Fibroblast of skin of left quadriceps (primary cell): ENCODE measurements at regions not wholly inside any gene's neighbourhood (a gene's known extent, or its start where the extent isn't known, plus 50 kb on each side); places are given as distances from the start of the nearest gene placed in this dataset.

Experiments
- DNase-seq, 2 experiments: peaks; one replicate each; pipeline ENCODE4 v3.0.0-alpha.2; 2013; ENCODE audit warnings: low read depth in 2 of 2

DNA sequence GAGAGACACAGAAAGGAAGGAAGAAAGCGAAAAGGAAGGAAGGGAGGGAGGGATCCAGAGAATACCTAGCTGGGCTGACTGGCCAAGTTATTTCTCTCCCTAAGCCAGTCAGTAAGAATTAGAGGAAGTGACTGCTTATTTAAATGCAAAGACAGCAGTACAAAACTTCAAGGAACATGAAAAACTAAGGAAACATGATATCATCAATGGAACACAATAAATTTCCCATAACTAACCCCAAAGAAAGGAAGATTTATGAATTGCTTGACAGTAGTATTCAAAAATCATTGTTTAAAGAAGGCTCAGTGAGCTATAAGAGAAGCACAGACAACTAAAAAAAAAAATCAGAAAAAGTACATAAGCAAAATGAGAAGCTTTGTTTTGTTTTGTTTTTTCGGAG, 252.3 kb upstream of the SASH1 start:
- no peak for DNase-seq

- DNase-seq: no peak
Measured at GRCh38 chr6:148091394-148091793, 251.2 kb upstream of the SASH1 start.

DNA sequence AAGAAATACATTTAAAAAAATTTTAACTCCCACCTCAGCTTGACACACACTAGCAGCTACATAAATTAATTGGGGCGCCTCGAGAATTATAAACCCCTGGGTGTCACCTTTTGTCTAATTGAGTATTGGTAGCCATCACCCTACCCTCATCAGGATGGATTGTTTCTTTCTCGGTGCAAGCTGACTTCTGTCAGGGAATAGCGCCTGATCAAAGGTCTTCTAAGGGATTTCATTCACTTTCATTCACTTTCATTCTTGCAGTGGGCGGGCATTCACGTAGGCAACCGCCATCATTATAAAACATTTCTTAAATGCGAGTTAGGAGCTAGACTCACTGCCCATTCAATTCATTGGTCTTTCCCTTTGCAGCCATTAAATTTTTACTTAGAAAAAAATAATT, 239.2 kb upstream of the SASH1 start:
- DNase-seq: no peak

DNA sequence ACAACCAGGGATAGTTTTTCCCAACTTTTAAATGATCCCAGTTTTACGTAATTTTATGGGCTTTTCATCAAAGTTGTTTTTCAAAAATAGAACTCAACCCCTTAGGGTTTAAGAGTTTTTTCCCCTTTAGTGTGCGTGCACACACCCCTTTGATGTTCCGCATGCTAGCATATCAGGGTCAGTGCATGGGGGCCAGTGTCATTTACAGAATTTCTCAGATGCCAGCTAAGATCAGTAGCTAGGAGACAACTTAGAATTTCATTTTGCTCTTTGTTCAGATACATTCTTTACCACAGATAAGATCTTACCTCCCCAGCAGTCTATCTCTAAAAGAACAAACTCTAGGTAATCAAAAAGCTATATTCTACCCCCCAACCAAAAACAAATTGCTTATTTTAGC, 238.5 kb upstream of the SASH1 start:
- DNase-seq: no peak

- no peak for DNase-seq
Measured at GRCh38 chr6:148105695-148106094, 236.9 kb upstream of the SASH1 start.

DNA sequence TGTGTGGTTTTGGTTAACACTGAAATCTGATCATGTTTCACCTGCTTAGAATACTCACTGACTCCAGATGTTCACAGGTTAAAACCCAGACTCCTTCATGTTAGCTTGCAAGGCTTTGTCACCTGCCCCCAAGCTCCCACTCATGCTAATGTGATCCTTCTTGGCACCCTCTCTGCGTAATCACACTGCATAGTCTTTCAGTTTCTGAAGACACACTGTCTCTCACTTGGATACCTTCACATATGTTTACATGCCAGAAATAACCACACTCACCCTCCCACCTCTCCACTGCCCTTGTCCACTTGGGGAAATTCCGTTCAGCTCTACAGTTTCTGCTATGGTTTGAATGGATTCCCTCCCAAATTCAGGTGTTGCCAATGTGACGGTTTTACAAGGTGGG, 234.7 kb upstream of the SASH1 start:
- no peak for DNase-seq

DNA sequence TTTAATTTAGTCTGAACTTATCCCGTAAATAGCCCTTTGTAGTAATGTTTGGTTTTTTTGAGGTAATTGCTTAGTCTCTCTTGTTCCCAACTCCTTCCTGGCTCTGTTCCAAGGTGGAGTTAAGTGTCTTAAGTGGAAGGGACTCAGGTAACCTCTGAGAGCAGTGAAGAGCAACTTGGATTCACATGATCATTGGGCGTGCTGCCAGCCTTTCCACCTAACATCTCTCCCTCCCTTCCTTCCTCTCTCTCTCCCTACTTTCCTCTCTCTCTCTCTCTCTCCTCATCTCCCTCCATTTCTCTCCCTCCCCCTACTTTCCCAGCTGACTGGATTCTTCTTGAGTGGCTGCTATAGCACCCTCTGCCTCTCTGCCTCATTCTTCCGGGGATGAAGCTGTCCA, 232.9 kb upstream of the SASH1 start:
- no peak for DNase-seq

DNA sequence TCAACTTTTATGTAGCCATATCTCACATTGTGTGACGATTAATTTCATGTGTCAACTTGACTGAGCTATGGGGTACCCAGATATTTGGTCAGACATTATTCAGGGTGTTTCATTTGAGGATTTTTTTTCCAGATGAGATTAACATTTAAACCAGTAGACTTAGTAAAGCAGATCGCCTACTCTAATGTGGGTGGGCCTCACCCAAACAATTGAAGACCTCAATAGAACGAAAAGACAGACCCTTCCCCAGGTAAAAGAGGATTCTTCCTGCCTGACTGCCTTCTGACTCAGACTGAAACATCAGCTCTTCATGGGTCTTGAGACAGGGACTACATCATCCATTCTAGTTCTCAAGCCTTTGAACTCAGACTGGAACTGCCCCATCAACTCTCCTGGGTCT, 231.7 kb upstream of the SASH1 start:
- no peak for DNase-seq

GRCh38 chr6:148112851-148113319, 229.8 kb upstream of the SASH1 start:
- DNase-seq: no peak

DNA sequence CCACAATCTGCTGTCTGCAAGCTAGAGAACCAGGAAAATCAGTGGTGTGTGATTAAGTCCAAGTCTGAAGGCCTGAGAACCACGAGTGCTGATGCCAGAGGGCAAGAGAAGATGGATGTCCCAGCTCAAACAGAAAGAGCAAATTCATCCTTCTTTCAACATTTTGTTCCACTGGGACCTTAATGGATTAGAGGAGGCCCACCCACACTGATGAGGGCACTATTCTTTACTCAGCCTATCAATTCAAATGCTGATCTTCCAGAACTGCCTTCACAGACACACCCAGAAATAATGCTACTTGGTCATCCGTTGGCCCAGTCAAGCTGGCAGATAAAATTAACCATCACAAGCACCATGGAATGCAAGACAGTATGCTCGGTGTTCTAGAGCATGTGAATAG, 226.6 kb upstream of the SASH1 start:
- no peak for DNase-seq

GRCh38 chr6:148118244-148118643, 224.4 kb upstream of the SASH1 start:
- DNase-seq: no peak

DNA sequence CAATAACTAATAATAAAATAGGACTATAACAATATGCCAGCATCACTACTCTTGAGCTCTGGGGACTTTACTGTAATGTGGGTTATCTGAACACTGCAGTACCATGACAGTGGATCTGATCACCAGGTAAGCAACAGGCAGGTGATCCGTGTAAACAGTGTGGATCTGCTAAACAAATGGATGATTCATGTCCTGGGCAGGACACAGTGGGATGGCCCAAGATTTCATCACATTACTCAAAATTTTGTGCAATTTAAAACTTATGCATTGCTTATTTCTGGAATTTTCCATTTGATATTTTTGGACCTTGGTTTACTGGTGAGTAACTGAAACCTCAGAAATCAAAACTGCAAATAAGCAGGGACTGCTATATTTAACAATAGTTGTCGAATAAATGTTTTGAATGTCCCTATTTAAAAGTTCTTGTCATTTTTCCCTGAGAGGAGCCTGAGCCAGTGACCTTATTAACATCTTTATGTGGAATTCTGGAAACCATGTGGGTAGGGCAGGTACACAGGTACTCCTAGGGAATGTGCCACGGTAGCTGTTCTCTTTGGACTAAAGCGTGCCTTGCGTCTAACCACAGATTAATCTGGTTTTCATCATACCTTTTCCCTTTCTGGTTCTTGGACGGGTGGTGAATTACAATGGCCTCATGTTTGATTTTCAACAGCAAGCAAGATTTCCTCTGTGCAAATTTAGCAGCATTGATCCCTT, 214.5 kb upstream of the SASH1 start:
- no peak for DNase-seq

DNA sequence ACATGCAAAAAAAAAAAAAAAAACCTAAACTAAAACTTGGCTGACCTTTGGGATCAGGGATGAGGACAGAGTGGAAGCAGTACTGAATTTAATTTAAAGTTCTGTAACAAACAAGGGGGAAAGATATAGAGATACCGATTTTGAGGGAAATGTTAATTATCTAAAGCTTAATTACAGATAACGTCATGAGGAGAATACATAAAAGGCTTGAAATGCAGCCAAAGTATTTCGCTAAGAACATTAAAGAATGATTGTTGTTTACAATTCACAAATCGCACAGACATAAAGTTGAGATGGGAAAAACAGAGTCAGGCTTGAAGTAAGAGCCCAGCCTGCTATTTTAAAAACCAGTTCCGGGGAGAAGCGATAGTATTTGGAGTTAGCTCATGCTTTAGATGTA, 208.0 kb upstream of the SASH1 start:
- no peak for DNase-seq

DNA sequence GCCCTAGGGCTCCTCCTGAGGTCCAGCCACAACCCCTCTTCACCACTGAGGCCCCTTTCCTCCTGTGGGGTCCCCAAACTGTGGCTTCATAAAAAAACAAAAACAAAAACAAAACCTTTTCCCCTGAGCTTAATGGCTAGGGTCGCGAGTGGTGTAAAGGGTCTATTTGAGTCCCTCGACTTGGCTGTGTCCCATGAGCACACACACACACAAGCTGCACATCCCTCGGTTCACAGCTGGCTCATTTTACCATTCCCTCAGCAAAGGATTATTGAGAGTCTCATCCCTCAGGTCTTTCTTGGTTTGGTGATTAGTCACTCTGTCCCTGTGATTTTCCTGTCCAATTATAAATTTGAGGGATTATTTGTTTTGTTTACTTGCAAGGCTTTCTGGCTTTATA, 206.1 kb upstream of the SASH1 start:
- no peak for DNase-seq

DNA sequence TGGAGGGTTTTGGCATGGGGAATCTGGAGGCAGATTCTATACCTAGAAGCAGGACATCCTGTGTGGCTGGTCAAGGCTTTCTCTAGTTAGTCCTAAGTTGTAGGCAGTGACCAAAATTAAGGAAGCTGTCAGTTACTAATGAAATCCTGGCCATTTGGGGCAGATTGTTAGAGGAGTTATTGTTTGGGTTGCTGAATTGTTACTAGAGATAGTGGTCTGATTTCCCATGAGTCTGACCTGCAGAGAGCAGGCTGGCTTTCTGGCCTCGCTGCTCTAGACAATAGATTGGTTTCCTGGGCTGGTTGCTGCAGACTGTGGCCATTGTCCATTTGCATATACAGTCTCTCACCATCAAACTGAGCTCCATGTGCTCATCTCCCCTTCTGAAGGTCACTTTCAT, 205.0 kb upstream of the SASH1 start:
- no peak for DNase-seq

DNA sequence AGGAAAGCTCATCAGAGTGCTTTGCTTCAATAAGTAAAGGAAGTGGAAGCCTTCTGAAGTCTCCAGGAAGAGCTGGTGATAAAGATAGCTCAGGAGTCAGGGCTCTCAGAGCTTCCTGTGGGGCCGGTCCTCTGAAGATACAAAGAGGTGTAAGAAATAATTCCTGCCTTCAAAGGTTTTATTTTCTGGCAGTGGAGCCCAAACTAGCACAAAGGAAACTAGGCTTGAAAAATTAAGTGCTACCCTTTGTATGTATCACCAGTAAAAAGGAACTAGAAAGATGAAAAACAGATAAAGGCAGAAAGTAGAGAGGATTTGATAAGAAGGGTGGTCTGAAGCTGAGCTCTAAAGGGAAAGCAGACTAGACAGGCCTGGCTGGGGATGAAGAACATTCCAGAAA, 204.1 kb upstream of the SASH1 start:
- no peak for DNase-seq

DNA sequence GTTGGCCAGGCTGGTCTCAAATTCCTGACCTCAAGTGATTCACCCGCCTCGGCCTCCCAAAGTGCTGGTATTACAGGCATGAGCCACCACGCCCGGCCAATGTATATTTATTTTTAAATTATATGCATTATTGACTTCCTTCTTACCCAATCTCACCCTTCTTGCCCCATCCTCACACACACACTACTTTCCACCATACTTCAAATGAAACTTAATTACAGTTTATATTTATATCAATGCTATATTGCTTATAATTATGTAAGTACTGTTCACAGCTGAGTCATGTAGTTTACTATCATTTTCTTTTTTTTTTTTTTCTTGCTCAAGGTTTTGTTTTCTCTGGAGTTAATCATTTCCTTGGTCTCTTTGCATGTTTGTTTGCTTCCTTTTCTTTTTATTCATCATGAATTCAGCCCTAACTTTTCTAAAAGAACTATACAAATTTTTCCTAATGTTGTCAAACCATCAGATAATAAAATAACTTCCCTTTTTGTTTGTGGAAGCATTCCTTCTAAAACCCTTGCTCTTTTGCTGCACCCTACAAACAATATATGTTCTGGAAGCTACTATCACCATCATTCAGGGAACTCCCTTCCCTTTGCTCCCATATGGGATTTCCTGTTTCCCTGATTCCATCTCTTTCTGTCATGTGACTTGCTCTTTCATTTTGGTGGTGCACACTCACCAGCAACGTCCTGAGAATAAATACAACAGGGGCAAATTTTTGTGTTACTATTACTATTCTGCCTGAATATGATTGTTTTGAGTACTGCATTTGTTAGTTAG, 201.7 kb upstream of the SASH1 start:
- no peak for DNase-seq

- DNase-seq: no peak
Measured at GRCh38 chr6:148142821-148143220, 199.8 kb upstream of the SASH1 start.

GRCh38 chr6:148143771-148144170, 198.9 kb upstream of the SASH1 start:
- DNase-seq: no peak

GRCh38 chr6:148144917-148145521, 197.6 kb upstream of the SASH1 start:
- DNase-seq: peak; percentile 50 to 55

- DNase-seq: no peak
Measured at GRCh38 chr6:148146717-148147462, 195.7 kb upstream of the SASH1 start.

GRCh38 chr6:148147463-148147830, 195.2 kb upstream of the SASH1 start:
- no peak for DNase-seq
